HEK293 (cell line): ENCODE measurements at regions not wholly inside any gene's neighbourhood (a gene's known extent, or its start where the extent isn't known, plus 50 kb on each side); places are given as distances from the start of the nearest gene placed in this dataset.

Experiments used
- CTCF ChIP-seq: fragments of 450-650 bp; formaldehyde crosslinking; IDR thresholded peaks from 2 replicates; pipeline ENCODE4 v1.5.1; 2016; ENCODE audit warnings: missing biosample characterization, missing genetic modification characterization
- PATZ1 ChIP-seq: fragments of 450-650 bp; formaldehyde crosslinking; IDR thresholded peaks from 2 replicates; pipeline ENCODE4 v1.5.1; 2016; ENCODE audit warnings: missing biosample characterization, missing genetic modification characterization
- TCF7L2 ChIP-seq: IDR thresholded peaks from 2 replicates; pipeline ENCODE4 v1.6.1; 2011; ENCODE audit warnings: low read depth, mild to moderate bottlenecking, inconsistent platforms, low read length, moderate library complexity, borderline replicate concordance
- ZEB2 ChIP-seq: fragments of 450-650 bp; formaldehyde crosslinking; IDR thresholded peaks from 2 replicates; pipeline ENCODE4 v1.5.1; 2016; ENCODE audit warnings: missing biosample characterization, missing genetic modification characterization
- ZNF175 ChIP-seq: fragments of 450-650 bp; formaldehyde crosslinking; IDR thresholded peaks from 2 replicates; pipeline ENCODE4 v1.5.1; 2016; ENCODE audit warnings: missing biosample characterization, missing genetic modification characterization

GRCh38 chr10:43751646-43752045 lies 103.0 kb upstream of the ZNF32 start:
- TF ChIP-seq CTCF (tag by site-specific recombination): no peak
- no peak for TF ChIP-seq PATZ1 (tag by site-specific recombination)
- TF ChIP-seq ZNF175 (tag by site-specific recombination): no peak
- TF ChIP-seq TCF7L2: no peak
- no peak for TF ChIP-seq ZEB2 (tag by site-specific recombination)
